ENCODE measurements at regions not wholly inside any gene's neighbourhood (a gene's known extent, or its start where the extent isn't known, plus 50 kb on each side); places are given as distances from the start of the nearest gene placed in this dataset.
A peak's percentile ranks its signal among the peaks of the same experiment; 100 is the strongest.
"Not testable (repeated sequence)": the region's sequence is repeated elsewhere in the genome, so short reads cannot be mapped to it uniquely, and the experiment has no call there.

DNA sequence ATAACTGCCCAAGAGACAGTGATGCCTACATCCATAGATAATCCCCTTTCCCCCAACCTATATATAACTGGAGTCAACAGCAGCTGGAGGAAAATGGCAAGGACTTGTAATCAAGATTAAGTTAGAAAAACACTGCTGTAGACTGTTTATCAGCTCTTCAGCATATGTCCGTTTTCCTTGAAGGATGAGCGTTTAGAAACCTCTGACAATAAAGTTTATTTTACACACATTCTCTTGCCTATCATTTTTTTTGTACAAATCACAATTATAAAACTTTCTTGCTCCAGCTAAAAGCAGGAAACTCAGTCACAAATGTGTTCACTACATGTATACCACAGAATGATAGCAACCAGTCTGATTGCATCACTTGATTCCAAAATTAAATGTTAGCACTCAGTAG lies 50.8 kb downstream of the PPIAL4G start:
- not testable (repeated sequence) for DNase-seq

DNA sequence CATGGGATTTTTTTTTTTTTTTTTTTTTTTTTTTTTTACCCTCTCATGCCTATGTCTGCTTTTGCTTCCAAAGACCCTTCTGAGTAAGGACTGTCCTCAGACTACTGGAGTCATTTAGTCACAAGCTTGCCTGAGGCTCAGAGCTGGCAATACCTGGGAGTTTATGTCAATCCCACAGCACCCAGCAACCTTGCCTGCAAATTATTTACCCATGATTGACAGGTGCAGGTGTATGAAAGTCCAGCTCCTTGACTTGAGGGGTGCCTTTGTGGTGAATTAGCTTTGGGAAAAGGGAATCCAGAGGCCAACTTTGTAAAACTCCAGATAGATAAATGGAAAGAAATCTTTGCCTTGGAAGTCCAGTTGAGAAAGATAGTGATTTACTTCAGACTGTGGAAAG lies 53.2 kb downstream of the PPIAL4G start:
- DNase-seq: not testable (repeated sequence)

DNA sequence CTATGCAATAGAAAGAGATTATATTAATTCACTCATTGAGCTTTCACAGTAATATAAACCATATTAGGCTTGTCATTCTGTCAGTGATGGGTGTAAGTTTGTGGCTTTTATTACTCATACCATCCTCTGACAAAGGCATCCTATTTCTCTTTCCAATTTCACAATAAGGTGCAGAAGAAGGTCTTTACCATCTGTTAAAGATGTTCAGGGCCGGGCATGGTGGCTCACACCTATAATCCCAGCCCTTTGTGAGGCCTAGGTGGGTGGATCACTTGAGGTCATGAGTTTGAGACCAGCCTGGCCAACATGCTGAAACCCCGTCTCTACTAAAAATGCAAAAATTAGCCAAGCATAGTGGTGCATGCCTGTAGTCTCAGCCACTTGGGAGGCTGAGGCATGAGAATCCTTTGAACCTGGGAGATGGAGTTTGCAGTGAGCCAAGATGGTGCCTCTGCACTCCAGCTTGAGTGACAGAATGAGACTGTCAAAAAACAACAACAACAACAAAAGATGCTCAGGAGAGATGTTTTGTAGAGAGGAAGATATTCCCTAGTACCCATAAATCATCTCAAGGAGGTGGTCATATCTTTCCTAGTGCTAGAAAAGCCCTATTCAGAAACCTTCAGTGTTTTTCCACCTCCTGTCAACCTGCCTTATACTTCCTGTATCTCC lies 56.0 kb downstream of the PPIAL4G start:
- peak; percentile 11 for DNase-seq

DNA sequence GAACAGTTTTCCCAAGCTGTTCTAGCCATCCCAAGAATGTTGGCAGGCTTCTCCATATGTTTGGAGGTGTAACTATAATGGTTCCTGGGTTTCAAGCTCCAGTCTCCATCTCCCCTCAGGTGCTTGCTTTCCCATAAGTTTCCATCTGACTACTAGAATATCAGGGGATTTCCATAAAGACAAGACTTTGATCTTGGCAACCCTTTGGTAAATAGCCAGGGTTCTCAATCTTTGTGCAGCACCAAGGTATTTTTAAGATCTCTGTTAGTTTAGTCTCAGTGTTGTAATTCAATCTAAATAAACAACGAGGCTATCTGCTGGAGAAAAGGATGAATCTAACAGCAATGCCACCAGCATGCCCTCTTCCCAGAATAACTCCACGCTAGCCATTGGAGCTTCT lies 56.7 kb downstream of the PPIAL4G start:
- DNase-seq: not testable (repeated sequence)

DNA sequence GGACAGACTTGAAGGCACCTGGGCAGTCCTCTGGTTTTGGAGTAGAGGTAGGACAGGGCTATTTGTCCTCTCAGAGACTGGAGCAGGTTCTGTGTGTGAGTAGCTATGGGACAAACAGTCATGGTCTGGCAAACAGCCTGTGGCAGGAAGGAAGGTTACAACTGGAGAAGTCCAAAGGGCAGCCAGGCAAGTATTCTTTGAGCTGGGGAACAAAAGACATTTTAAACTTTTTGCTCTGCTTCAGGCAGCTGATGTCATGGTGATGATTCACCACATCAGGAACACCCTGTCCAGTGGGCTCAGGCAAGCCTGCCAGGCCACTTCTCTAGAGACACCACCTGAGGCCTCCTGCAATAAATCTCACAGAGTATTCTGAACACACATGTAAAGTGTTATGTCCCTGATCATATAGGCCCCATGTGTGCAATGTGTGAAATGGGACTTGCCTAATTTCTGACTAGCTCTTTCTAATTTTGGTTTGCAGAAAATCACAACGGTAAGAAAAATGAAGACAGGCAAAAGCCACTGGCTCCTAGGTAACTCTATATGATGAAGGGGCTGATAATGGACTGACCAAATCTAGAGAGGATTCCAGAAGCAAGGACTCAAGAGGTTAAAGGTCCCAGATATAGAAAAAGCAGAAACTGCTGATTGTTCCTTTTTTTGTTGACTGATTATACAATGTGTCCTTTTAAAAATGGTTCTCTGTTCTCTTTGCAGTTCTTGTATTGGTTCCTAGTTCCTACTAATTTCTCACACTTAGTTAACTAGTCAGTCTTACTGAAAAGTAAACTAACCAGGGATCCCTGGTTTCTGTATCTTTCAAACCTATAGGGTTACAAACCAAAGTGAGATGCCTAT lies 58.7 kb downstream of the PPIAL4G start:
- DNase-seq: peak; percentile 40

DNA sequence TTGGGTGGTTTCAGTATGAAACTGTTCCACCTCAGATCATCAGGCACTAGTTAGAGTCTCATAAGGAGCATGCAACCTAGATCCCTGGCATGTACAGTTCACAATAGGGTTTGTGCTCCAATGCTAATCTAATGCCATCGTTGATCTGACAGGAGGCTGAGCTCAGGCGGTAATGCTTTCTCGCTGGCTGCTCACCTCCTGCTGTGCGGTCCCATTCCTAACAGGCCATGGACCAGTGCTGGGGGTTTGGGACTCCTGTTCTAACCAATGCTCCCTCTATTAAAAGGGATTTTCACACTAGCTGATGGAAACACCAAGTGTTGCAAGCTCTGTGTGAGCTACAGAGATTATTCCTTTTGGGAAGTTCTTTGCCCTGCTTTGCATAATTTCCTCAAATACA lies 60.2 kb downstream of the PPIAL4G start:
- DNase-seq: not testable (repeated sequence)

DNA sequence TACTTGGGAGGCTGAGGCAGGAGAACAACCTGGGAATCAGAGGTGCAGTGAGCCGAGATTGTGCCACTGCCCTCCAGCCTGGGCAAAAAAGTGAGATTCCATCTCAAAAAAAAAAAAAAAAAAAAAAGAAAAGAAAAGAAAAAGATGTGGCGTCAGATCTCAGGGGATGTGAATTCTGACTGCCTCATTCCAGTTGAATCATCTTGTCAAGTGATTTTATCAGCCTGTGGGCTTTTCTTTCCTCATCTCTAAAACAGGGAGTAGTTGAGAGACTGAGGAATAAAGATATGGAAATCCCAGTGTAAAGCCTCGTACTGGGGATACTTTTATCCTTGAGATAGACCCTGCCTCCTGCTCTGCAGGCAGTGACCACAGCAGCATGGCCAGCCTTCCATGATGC lies 65.9 kb downstream of the PPIAL4G start:
- DNase-seq: not testable (repeated sequence)

DNA sequence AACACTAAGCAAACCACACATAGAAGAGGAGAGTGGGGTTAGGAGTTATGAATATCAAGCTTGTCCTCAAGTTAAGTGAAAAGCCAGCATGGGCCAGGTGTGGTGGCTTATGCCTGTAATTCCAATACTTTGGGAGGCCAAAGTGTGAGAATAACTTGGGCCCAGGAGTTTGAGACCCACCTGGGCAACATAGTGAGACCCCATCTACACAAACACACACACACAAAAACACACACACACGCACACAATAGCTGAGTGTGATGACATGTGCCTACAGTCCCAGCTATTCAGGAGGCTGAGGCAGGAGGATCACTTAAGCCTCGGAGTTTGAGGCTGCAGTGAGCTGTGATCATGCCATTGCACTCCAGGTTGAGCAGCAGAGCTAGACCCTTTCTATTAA lies 69.7 kb downstream of the PPIAL4G start:
- DNase-seq: not testable (repeated sequence)

DNA sequence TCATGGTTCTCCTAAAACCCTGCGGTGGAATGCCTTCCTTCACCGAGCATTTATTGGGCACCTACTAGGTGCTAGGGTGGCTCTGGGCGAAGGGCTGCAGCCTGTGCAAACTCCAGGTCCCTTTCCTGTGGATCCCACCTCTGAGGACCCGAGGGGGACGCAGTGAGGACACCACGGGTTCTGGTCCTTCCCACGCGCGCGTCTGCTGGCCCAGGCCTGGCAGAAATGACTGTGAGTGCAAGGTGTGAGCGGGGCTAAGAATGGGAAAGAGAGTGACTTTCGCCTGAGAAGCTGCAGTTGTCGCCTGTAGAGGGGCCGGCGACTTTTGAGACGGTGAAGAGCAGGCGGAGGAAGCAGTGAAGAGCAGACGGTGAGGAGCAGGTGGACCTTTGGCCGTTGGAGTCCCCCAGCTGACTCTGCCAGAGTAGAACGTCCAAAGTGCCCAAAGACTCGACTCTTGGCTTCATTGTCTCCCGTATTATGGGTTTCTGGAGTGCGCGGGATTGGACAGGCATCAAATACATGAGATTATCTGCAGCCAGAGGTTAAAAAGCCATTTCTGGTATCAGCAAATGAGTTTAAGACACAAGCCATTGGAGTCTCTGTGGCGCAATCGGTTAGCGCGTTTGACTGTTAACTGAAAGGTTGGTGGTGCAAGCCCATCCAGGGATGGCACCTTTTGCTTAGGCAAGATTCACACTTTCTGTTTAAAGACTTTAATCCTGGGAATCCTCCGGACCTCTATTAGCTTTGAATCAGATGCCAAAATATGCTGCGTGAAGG lies 78.1 kb downstream of the PPIAL4G start:
- DNase-seq: not testable (repeated sequence)

DNA sequence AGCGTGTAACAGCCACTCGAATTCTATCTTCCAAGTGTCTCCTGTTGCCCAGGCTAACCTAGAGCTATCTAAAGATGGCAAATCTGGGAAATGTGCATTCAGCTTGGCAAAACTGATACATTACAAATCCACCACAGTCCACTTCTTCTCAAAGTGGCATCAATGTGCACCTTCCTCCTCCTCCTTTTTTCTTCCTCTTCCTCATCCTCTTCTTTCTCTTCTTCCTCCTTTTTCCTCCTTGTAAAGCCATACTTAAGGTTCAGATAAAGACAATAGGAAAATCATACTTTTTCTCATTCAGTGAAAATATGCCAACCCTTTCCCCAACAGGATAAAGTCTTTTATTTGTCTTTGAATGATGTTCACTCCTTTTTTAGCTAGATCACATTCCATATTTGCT lies 79.2 kb downstream of the PPIAL4G start:
- DNase-seq: not testable (repeated sequence)

DNA sequence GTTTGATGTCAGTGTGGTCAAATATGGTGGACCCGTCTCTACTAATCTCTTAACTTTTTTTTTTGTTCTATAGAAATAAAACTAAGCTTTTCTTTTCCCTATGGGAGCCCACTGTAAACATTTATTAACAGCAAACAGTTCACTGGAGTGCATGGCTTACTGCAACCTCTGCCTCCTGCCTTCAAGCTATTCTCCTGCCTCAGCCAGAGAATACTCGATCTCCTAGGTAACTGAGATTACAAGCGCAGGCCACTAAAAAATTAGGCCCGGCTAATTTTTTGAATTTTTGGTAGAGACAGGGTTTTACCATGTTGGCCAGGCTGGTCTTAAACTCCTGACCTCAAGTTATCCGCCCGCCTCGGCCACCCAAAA lies 80.0 kb downstream of the PPIAL4G start:
- not testable (repeated sequence) for DNase-seq

DNA sequence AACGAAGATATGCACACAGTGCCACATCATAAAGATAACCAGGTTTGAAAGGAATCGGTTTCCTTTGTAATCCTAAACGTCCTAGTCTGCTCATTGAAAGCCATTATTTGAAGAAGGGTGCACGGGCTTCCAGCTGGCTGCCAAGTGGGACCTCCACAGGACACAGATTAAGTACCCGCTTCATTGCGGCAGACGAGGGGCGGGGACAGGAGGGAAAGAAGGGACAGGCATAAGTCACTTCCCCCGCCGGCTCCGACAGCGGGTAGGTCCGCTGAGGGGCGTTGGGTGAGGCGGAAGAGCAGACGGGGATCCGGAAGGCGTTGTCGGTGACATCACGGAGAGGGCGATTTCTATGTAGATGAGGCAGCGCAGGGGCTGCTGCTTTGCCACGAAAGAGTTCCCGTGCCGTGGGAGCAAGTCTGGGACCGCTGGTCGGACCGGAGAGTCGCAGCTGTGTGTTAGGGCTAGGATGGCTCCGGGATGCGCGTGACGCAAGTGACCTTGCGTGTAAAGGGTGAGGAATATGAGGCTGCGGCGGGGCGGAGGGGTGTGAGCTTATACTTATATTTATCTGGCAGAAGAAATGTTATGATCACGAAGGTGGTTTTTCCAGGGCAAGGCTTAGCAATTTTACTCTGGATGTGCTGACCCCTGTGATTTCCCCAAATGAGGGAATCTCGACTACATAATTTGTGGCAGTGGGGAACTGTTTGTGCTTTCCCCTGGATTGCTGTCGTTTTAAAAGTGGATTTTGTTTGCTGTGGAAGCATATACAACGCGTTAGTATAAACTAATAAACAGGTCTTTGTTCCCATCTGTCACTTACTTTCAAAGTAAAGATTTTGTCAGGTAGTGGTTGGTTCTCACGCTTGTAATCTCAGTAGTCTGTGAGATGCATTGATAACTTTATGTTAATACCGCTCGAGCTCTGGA lies 80.7 kb downstream of the PPIAL4G start:
- peak; percentile 70 for DNase-seq

DNA sequence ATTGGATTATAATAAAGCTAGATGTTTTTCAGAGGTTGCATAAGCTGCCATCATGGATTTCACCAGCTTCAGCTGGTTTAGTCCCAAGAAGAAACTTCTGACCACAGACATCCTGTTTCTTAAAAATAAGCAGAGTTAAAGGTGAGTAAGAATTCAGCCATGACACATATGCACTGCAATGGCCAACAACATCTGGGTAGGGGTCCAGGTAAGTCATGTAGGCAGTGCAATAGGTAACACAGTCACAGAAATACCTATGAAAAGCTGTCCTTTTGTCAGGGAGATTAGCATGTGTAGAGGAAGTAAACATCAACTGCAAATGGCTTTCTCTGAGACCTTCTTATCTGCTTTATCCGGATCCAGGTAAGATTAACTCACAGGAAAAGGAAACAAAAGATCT lies 85.6 kb downstream of the PPIAL4G start:
- DNase-seq: not testable (repeated sequence)

DNA sequence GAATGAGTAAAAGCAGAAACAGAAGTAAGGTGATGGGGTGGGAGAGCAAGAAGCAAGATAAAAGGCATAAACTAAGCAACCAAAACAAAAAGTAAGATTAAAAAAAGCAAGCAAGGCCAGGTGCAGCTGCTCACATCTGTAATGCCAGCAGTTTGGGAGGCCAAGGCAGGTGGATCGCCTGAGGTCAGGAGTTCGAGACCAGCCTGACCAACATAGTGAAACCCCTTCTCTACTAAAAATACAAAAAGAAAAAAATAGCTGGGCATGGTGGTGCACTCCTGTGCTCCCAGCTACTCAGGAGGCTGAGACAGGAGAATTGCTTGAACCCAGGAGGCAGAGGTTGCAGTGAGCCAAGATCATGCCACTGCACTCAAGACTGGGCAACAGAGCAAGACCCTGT lies 90.6 kb downstream of the PPIAL4G start:
- DNase-seq: not testable (repeated sequence)

DNA sequence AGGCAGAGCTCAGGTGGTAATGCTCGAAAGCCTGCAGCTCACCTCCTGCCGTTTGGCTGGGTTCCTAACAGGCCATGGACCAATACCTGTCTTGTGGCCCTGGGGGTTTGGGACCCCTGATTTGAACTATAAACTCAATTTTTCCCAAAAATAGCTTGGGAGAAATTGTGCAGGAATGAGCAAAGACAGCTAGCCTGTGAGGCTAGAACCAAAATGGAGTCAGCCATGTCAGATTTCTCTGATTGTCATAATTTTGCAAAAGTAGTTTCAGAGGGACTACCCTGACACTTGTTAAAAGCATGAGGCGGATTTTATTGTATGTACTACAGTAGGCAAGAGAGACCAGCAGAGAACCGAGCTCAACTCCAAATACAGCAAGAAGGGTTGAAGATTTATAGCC lies 91.8 kb downstream of the PPIAL4G start:
- DNase-seq: not testable (repeated sequence)

DNA sequence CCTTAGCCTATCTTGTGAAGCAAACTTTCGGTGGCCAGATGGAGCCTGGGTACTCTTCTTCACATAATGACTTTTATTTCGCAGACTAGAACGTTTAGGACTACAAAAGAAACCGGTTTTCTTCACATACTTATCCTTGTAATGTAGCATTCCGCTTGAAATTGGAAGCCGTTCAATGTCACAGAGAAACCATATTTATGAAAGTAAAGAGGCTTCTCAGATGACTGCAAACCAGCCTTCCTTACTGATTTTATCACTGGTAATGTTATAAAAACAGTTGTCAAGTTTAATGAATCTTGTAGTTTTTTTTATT lies 94.1 kb downstream of the PPIAL4G start:
- no peak for DNase-seq

DNA sequence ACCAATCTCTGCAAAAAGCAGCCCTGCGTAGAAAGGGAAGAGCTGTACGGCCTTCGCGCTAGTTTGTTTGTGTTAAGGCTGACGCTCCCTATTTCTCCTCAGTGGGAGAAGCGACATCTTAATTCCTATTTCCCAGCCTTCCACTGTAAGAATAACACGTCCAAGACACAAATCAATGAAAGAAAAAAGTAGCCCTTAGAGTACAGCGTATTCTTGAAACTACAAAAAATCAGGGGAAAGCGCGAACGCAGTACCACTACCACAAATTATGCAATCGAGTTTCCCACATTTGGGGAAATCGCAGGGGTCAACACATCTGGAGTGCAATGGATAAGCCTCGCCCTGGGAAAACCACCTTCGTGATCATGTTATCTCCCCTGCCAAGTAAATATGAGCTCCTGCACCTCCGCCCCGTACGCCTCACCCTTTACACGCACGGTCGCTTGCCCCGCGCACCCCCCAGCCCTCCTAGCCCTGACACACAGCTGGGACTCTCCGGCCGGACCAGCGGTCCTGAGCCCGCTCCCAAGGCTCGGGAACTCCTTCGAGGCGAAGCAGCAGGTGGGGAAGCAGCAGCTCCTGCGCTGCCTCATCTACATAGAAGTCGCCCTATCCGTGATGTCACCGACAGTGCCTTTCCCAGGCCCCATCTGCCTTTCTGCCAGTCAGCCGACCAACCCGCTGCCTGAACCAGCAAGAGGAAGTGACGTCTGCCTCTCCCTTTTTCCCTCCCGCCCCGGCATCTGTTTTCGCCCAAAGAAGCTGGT lies 94.7 kb downstream of the PPIAL4G start:
- peak; percentile 91 for DNase-seq

DNA sequence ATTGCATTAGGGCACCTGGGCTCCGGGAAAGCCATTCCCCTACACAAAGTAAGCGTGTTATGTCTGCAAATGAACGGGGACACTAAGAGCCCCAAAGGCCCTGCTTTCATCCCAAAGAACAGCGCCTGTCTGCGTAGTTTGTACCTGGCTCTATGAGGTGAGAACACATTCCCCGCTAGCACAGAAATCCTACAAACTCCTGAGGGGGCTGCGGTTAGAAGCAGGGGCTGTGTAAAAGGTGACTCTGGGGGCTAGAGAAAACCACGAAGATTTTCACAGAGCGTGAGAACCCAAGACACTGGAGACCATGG lies 95.2 kb downstream of the PPIAL4G start:
- not testable (repeated sequence) for DNase-seq

DNA sequence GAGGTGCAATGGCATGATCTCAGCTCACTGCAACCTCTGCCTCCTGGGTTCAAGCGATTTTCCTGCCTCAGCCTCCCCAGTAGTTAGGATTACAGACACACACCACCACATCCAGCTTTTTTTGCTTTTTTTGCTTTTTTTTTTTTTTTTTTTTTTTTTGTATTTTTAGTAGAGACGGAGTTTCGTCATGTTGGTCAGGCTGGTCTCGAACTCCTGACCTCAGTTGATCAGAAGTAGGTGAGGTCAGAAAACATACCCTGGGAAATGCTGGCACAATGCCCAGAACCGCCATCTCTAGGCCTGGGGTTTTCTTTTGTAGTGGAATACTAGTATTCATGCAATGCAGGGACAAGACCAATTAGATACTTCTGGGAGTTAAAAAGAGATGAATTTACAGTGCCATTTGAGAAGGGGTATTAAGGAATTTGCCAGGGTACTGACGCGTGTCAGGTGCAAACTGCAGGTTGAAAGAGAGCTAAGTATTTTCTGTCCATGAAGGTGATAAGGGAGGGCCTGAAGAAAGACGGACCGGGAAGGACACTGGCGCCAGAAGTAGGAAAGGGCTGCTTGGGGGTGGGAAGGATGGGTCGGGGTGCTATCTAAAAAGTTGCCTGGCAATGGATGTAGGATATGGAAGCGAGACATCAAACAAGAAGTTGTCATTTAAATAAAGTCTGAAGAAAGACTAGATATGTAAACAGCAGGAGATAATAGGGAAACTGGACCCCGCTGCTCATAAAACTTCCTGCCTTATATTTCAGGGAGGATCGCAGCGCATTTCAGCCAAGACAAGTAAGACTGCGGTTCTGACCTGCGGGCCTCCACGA lies 95.8 kb downstream of the PPIAL4G start:
- not testable (repeated sequence) for DNase-seq

DNA sequence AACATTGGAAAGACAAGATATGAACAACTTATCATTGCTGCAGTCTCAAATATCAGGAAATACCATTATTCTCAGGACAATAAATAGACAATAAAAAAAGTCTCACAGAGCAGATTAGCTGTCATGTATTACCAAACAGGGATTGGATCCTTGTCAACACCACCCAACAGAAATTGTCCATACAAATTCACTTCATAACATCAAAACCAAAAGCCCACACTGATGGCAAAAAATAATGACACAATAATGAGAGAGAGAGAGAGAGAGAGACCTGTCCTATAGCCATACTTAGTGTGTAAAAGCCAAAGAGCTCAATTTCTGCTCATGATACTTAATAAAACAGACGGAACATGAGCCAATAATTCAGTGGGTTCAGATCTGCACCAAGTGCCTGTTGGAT lies 96.5 kb downstream of the PPIAL4G start:
- DNase-seq: no peak

DNA sequence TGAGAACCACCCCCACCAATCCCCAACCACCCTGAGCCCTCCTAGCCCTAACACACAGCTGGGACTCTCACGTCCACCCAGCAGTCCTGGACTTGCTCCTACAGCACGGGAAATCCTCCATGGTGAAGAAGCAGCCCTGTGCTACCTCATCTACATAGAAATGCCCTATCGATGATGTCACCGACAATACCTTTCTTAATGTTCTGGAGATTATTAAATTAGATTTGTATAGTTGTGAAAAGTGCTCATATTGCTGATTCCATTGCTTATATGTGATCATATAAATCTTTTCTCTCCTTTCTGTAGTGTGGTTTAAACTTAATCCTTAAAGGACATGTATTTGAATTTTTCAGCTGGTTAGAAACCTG lies 97.1 kb downstream of the PPIAL4G start:
- not testable (repeated sequence) for DNase-seq
